RWPE2 (cell line): ENCODE measurements at regions not wholly inside any gene's neighbourhood (a gene's known extent, or its start where the extent isn't known, plus 50 kb on each side); places are given as distances from the start of the nearest gene placed in this dataset.

Experiments
- ATAC-seq: fragments of 200-7000 bp; cut with Tn5 transposase; 3 replicates; pipeline ENCODE4 v1.9.1; 2021; ENCODE audit warnings: low read depth
- DNase-seq: peaks from one replicate; pipeline ENCODE4 v3.0.0-alpha.2; 2020; ENCODE audit warnings: low spot score
- H3K27ac ChIP-seq: fragments of 450-650 bp; 2 replicates; pipeline ENCODE4 v1.5.1; 2017; ENCODE audit warnings: mild to moderate bottlenecking; ENCODE audit not compliant: poor library complexity, severe bottlenecking
- H3K27me3 ChIP-seq: fragments of 250-450 bp; sonication (Bioruptor Pico); 2 replicates; pipeline ENCODE4 v1.5.1; 2021; ENCODE audit warnings: mild to moderate bottlenecking, moderate library complexity; ENCODE audit not compliant: insufficient read depth, poor library complexity, severe bottlenecking
- H3K36me3 ChIP-seq: fragments of 250-450 bp; sonication (Bioruptor Pico); 2 replicates; pipeline ENCODE4 v1.5.1; 2020; ENCODE audit warnings: low read depth, mild to moderate bottlenecking, moderate library complexity
- H3K4me1 ChIP-seq: fragments of 250-450 bp; sonication (Bioruptor Pico); 2 replicates; pipeline ENCODE4 v1.5.1; 2021; ENCODE audit warnings: mild to moderate bottlenecking, moderate library complexity; ENCODE audit not compliant: insufficient read depth, poor library complexity, severe bottlenecking
- H3K4me3 ChIP-seq: fragments of 250-450 bp; sonication (Bioruptor Pico); 2 replicates; pipeline ENCODE4 v1.5.1; 2021; ENCODE audit warnings: mild to moderate bottlenecking, moderate library complexity; ENCODE audit not compliant: severe bottlenecking
- H3K9me3 ChIP-seq: fragments of 250-450 bp; sonication (Bioruptor Pico); 2 replicates; pipeline ENCODE4 v1.5.1; 2021; ENCODE audit warnings: mild to moderate bottlenecking, moderate library complexity; ENCODE audit not compliant: severe bottlenecking
- CTCF ChIP-seq: fragments of 450-650 bp; IDR thresholded peaks from one replicate; pipeline ENCODE4 v1.5.1; 2017; ENCODE audit warnings: mild to moderate bottlenecking, moderate library complexity; ENCODE audit not compliant: poor library complexity, severe bottlenecking

GRCh38 chr4:82047731-82048130 is 326.1 kb downstream of the HNRNPD start:
- no peaks in the 10 kb centered on the region for H3K36me3 ChIP-seq
- no peak overlapping the region for H3K4me3 ChIP-seq
- H3K4me1 ChIP-seq = no peaks in the 10 kb centered on the region
- no peak for ATAC-seq
- H3K27ac ChIP-seq = no peak overlapping the region
- H3K9me3 ChIP-seq = no peaks in the 10 kb centered on the region
- TF ChIP-seq CTCF = no peak
- no peak for DNase-seq
- H3K27me3 ChIP-seq = peaks cover 12% of the 10 kb centered on the region

GRCh38 chr4:82046796-82047195 is 327.0 kb downstream of the HNRNPD start:
- Histone ChIP-seq H3K4me3 (no peak overlapping the region), H3K27ac (no peak overlapping the region), H3K36me3 (no peaks in the 10 kb centered on the region), H3K27me3 (peaks cover 16% of the 10 kb centered on the region), H3K4me1 (no peaks in the 10 kb centered on the region), H3K9me3 (no peaks in the 10 kb centered on the region)
- no peak for TF ChIP-seq CTCF
- ATAC-seq (no peak), DNase-seq (no peak)

DNA sequence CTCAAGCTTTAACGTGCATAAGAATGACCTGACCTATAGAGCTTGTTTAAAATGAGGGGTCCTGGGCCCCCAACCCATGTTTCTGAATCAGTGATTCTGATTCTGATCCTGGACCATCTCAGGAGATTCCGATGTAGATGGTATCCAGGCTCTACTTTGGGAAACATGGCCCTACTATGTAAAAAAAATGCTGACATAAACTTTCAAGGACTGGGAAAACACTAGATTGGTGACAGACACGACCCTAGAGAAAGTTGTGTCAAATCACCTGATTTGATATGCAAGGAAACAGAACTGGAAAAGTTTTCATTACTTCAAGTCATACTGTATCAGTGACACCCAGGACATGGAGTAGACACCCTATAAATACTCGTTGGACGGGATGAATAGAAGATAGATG is 328.5 kb downstream of the HNRNPD start:
- Histone ChIP-seq H3K9me3 (no peaks in the 10 kb centered on the region), H3K36me3 (no peaks in the 10 kb centered on the region), H3K27me3 (peaks cover 16% of the 10 kb centered on the region), H3K27ac (no peak overlapping the region), H3K4me1 (no peaks in the 10 kb centered on the region), H3K4me3 (no peak overlapping the region)
- DNase-seq (no peak), ATAC-seq (no peak)
- no peak for TF ChIP-seq CTCF

DNA sequence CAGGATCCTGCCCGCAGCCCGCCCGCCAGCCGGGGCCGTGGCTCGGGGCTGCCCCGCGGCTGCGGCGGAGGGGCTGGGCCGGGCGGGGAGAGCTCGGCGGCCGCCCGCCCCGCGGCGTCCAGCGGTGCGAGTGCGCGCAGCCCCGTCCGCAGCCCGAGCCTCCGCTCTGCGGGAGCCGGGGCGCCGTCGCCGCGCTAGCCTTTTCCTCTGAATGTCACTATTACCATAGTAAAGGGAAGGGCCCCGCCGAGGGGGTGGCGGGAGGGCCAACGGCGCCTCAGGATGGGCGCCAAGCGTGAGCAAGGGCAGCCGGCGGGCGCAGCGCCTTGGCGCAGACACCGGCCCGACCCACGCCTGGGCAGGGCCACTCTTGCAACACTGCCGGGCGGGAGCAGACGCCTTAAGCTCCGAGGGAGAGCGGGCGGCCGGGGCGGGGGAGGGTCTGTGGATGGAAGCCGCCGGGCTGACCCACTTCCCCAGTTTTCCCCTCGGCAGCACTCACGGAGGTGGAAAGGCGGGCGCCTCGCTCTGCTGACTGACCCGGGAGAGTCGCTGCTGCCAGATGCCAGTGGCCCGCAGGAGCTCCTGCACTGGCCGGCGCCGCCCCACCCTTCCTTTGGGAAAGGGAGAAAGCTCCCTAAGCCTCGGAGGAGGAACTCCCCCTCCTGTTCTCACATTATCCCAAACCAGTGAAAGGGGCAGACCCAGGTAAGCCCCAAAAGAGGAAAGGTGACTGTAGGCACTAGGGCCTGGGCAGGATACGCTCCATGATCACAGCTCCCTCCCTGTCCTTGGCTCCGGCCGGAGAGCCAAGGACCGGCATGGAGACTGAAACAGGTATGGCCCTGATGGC is 329.4 kb downstream of the HNRNPD start:
- ATAC-seq = peak; percentile 78
- Histone ChIP-seq H3K4me3 (peak overlapping the region; percentile 38), H3K9me3 (no peaks in the 10 kb centered on the region), H3K27me3 (peaks cover 16% of the 10 kb centered on the region), H3K4me1 (no peaks in the 10 kb centered on the region), H3K36me3 (no peaks in the 10 kb centered on the region), H3K27ac (no peak overlapping the region)
- no peak for TF ChIP-seq CTCF
- DNase-seq = peak; percentile 55

- Histone ChIP-seq H3K9me3 (no peaks in the 10 kb centered on the region), H3K27me3 (peaks cover 16% of the 10 kb centered on the region), H3K36me3 (no peaks in the 10 kb centered on the region), H3K4me3 (peak overlapping the region; percentile 38), H3K27ac (no peak overlapping the region), H3K4me1 (no peaks in the 10 kb centered on the region)
- TF ChIP-seq CTCF = no peak
- no peak for ATAC-seq
- peak; percentile 34 for DNase-seq
These were observed 330.0 kb downstream of the HNRNPD start for GRCh38 chr4:82043809-82044137.
